ENCODE measurements at regions not wholly inside any gene's neighbourhood (a gene's known extent, or its start where the extent isn't known, plus 50 kb on each side); places are given as distances from the start of the nearest gene placed in this dataset.

DNA sequence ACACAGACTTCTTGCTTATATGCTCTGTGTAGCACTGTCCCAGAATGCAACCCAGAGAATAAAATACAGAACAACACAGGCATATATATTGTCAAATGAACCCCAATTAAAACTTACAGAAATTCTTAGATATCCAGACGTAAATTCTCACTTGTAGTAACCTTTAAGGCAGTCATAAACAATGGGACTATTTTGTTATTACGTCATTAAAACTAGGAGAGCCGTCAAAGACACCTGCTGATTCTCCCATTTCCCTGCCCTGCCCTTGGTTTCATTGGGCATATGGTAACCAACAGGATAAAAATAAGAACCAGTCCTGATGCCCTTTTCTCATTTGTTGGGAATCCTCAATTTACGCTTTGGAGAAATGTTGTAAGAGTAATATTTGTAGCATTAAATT, 871.3 kb upstream of the EYS start:
- no peaks in the 10 kb centered on the region for H3K9me3 ChIP-seq (ENCODE audit: insufficient read depth, low read depth)
- intact Hi-C loops (cut with micrococcal nuclease; ENCODE audit: unreplicated experiment): no loop called here
- ChIA-PET CTCF (no interaction called here), POLR2A (ENCODE audit: unreplicated experiment) (no interaction called here)
- H4K20me1 ChIP-seq (ENCODE audit: insufficient read depth): no peaks in the 10 kb centered on the region
- H3K4me3 ChIP-seq: no peak overlapping the region
- H3K4me2 ChIP-seq: no peak overlapping the region
- no peaks in the 10 kb centered on the region for H3K4me1 ChIP-seq (replicated peaks; ENCODE audit: insufficient read depth)
- TF ChIP-seq, protein P1, sequence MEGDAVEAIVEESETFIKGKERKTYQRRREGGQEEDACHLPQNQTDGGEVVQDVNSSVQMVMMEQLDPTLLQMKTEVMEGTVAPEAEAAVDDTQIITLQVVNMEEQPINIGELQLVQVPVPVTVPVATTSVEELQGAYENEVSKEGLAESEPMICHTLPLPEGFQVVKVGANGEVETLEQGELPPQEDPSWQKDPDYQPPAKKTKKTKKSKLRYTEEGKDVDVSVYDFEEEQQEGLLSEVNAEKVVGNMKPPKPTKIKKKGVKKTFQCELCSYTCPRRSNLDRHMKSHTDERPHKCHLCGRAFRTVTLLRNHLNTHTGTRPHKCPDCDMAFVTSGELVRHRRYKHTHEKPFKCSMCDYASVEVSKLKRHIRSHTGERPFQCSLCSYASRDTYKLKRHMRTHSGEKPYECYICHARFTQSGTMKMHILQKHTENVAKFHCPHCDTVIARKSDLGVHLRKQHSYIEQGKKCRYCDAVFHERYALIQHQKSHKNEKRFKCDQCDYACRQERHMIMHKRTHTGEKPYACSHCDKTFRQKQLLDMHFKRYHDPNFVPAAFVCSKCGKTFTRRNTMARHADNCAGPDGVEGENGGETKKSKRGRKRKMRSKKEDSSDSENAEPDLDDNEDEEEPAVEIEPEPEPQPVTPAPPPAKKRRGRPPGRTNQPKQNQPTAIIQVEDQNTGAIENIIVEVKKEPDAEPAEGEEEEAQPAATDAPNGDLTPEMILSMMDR (conservative IDR thresholded peaks at IDR 0.05): no peak
- no peak for TF ChIP-seq EZH2 (IDR thresholded peaks at IDR 0.05; ENCODE audit: low read depth)
- no peaks in the 10 kb centered on the region for H3K36me3 ChIP-seq (ENCODE audit: low read depth)
- H2AFZ ChIP-seq: no peak overlapping the region
- BruUV-seq (replicated peaks): no TSS peak
- DNase-seq: no peak
- no peak overlapping the region for H3K27ac ChIP-seq
- H3K27me3 ChIP-seq (ENCODE audit: insufficient read depth, low read depth): no peaks in the 10 kb centered on the region
- H3K9me2 ChIP-seq (ENCODE audit: insufficient read depth): peaks cover 3% of the 10 kb centered on the region; the same call in 1 of the 2 replicates
- no peaks in the 10 kb centered on the region for H3K79me2 ChIP-seq (ENCODE audit: low read depth)
- no peaks in the 10 kb centered on the region for H3F3A ChIP-seq (ENCODE audit: insufficient read depth, low read depth)

DNA sequence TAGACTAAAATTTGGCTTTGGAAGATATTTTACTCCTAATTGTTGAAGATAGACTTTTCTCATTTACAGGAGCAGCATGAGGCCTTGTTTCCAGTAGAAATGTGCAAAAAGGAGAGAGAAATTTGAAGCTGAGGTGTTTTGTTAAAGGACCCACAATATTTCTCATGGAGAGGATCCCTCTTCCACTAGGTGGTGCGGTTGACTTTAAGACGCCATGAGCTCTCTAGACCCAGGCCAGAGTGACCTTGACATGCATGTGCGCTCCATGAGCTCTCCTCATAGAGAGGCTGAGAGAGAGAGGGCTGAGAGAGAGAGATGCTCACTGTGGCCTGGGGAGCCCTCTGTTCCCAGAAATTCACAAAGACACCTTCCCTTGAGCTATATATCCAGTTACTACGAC, 861.2 kb upstream of the EYS start:
- no peaks in the 10 kb centered on the region for H3K79me2 ChIP-seq (ENCODE audit: low read depth)
- no TSS peak for BruUV-seq (replicated peaks)
- H3K27ac ChIP-seq: no peak overlapping the region
- H3K4me1 ChIP-seq (replicated peaks; ENCODE audit: insufficient read depth): no peaks in the 10 kb centered on the region
- no peaks in the 10 kb centered on the region for H3K36me3 ChIP-seq (ENCODE audit: low read depth)
- no peaks in the 10 kb centered on the region for H3F3A ChIP-seq (ENCODE audit: insufficient read depth, low read depth)
- CTCF ChIA-PET: no interaction called here
- H2AFZ ChIP-seq: no peak overlapping the region
- H3K9me3 ChIP-seq (ENCODE audit: insufficient read depth, low read depth): no peaks in the 10 kb centered on the region
- DNase-seq: no peak
- POLR2A ChIA-PET (ENCODE audit: unreplicated experiment): no interaction called here
- no peaks in the 10 kb centered on the region for H4K20me1 ChIP-seq (ENCODE audit: insufficient read depth)
- H3K4me3 ChIP-seq: no peak overlapping the region
- no peaks in the 10 kb centered on the region for H3K27me3 ChIP-seq (ENCODE audit: insufficient read depth, low read depth)
- no peaks in the 10 kb centered on the region for H3K9me2 ChIP-seq (ENCODE audit: insufficient read depth)
- TF ChIP-seq, protein P1 (conservative IDR thresholded peaks at IDR 0.05): no peak
- TF ChIP-seq EZH2 (IDR thresholded peaks at IDR 0.05; ENCODE audit: low read depth): no peak
- intact Hi-C loops (cut with micrococcal nuclease; ENCODE audit: unreplicated experiment): no loop called here
- no peak overlapping the region for H3K4me2 ChIP-seq

GRCh38 chr6:66561479-66561878, 854.5 kb upstream of the EYS start:
- Histone ChIP-seq H4K20me1 (ENCODE audit: insufficient read depth) (no peaks in the 10 kb centered on the region), H3K79me2 (ENCODE audit: low read depth) (no peaks in the 10 kb centered on the region), H3K9me3 (ENCODE audit: insufficient read depth, low read depth) (no peaks in the 10 kb centered on the region), H3K4me1 (replicated peaks; ENCODE audit: insufficient read depth) (no peaks in the 10 kb centered on the region), H3K4me3 (no peak overlapping the region), H3K4me2 (no peak overlapping the region), H3K36me3 (ENCODE audit: low read depth) (no peaks in the 10 kb centered on the region), H3F3A (ENCODE audit: insufficient read depth, low read depth) (no peaks in the 10 kb centered on the region), H2AFZ (no peak overlapping the region), H3K27me3 (ENCODE audit: insufficient read depth, low read depth) (no peaks in the 10 kb centered on the region), H3K27ac (no peak overlapping the region), H3K9me2 (ENCODE audit: insufficient read depth) (no peaks in the 10 kb centered on the region)
- no peak for DNase-seq
- intact Hi-C loops (cut with micrococcal nuclease; ENCODE audit: unreplicated experiment): no loop called here
- ChIA-PET POLR2A (ENCODE audit: unreplicated experiment) (no interaction called here), CTCF (no interaction called here)
- no TSS peak for BruUV-seq (replicated peaks)
- TF ChIP-seq, protein P1 (conservative IDR thresholded peaks at IDR 0.05): no peak
- TF ChIP-seq EZH2 (IDR thresholded peaks at IDR 0.05; ENCODE audit: low read depth): no peak

Data from PC-9 (cell line).